Mesenchymal stem cell (in vitro differentiated cells and primary cell): ENCODE measurements at regions not wholly inside any gene's neighbourhood (a gene's known extent, or its start where the extent isn't known, plus 50 kb on each side); places are given as distances from the start of the nearest gene placed in this dataset.

ENCODE experiments used
- DNase-seq: peaks from one replicate; pipeline ENCODE4 v3.0.0-alpha.2; 2013
- H2AFZ ChIP-seq: one replicate; pipeline ENCODE4 v1.6.1; 2013; ENCODE audit warnings: low read depth, mild to moderate bottlenecking, control low read depth, inconsistent platforms, low read length, moderate library complexity
- H2AK5ac ChIP-seq: 2 replicates; pipeline ENCODE4 v1.6.1; 2013; ENCODE audit warnings: low read length, moderate library complexity, mild to moderate bottlenecking, inconsistent platforms; ENCODE audit not compliant: severe bottlenecking
- H2BK120ac ChIP-seq: one replicate; pipeline ENCODE4 v1.6.1; 2013; ENCODE audit warnings: low read depth, mild to moderate bottlenecking, inconsistent platforms, low read length, moderate library complexity
- H2BK12ac ChIP-seq, 2 experiments: one replicate each; pipeline ENCODE4 v1.6.1; 2013; ENCODE audit warnings: inconsistent platforms in 2 of 2, low read length in 2 of 2, mild to moderate bottlenecking in 2 of 2, moderate library complexity in 2 of 2, control low read depth in 1 of 2
- H2BK15ac ChIP-seq: one replicate; pipeline ENCODE4 v1.6.1; 2013; ENCODE audit warnings: mild to moderate bottlenecking, low read depth, inconsistent platforms; ENCODE audit not compliant: poor library complexity, severe bottlenecking
- H2BK5ac ChIP-seq: 2 replicates; pipeline ENCODE4 v1.6.1; 2013; ENCODE audit warnings: low read depth, mild to moderate bottlenecking, low read length, control low read depth, inconsistent platforms; ENCODE audit not compliant: poor library complexity, severe bottlenecking
- H3K14ac ChIP-seq, 2 experiments: one replicate each; pipeline ENCODE4 v1.6.1; 2013; ENCODE audit warnings: inconsistent platforms in 2 of 2, low read length in 2 of 2, control low read depth in 1 of 2, mild to moderate bottlenecking in 1 of 2, moderate library complexity in 1 of 2
- H3K18ac ChIP-seq, 2 experiments: one replicate each; pipeline ENCODE4 v1.6.1; 2013; ENCODE audit warnings: inconsistent platforms in 2 of 2, low read length in 2 of 2, control low read depth in 1 of 2, low read depth in 1 of 2, mild to moderate bottlenecking in 1 of 2
- H3K23ac ChIP-seq, 2 experiments: one replicate each; pipeline ENCODE4 v1.6.1; 2013; ENCODE audit warnings: inconsistent platforms in 2 of 2, low read length in 2 of 2, mild to moderate bottlenecking in 2 of 2, moderate library complexity in 2 of 2, control low read depth in 1 of 2
- H3K27ac ChIP-seq: 2 replicates; pipeline ENCODE4 v1.5.1; 2013; ENCODE audit warnings: mild to moderate bottlenecking, moderate library complexity, low read length, control low read depth, inconsistent platforms; ENCODE audit not compliant: poor library complexity, severe bottlenecking
- H3K27me3 ChIP-seq, 2 experiments: 2 replicates each; pipeline versions ENCODE4 v1.6.1 to v1.7.0; 2013; ENCODE audit warnings: low read length in 2 of 2, mild to moderate bottlenecking in 2 of 2, moderate library complexity in 2 of 2, control low read depth in 1 of 2, inconsistent platforms in 1 of 2; ENCODE audit not compliant: control insufficient read depth in 1 of 2, insufficient read depth in 1 of 2
- H3K36me3 ChIP-seq, 2 experiments: 2 replicates each; pipeline versions ENCODE4 v1.6.1 to v1.7.0; 2013; ENCODE audit warnings: low read length in 2 of 2, control low read depth in 1 of 2, inconsistent platforms in 1 of 2, low read depth in 1 of 2, mild to moderate bottlenecking in 1 of 2; ENCODE audit not compliant: insufficient read depth in 2 of 2, control insufficient read depth in 1 of 2
- H3K4ac ChIP-seq, 2 experiments: one replicate each; pipeline ENCODE4 v1.6.1; 2013; ENCODE audit warnings: inconsistent platforms in 2 of 2, low read length in 2 of 2, mild to moderate bottlenecking in 2 of 2, moderate library complexity in 2 of 2, control low read depth in 1 of 2, low read depth in 1 of 2
- H3K4me1 ChIP-seq: 2 replicates; pipeline ENCODE4 v1.6.1; 2013; ENCODE audit warnings: low read depth, low read length, control low read depth; ENCODE audit not compliant: control insufficient read depth, insufficient read depth
- H3K4me2 ChIP-seq: 2 replicates; pipeline ENCODE4 v1.6.1; 2013; ENCODE audit warnings: low read length, mild to moderate bottlenecking, inconsistent platforms; ENCODE audit not compliant: poor library complexity, severe bottlenecking
- H3K4me3 ChIP-seq, 2 experiments: 2 replicates each; pipeline versions ENCODE4 v1.5.1 to v1.7.0; 2013; ENCODE audit warnings: low read length in 2 of 2, mild to moderate bottlenecking in 2 of 2, control low read depth in 1 of 2, low read depth in 1 of 2; ENCODE audit not compliant: insufficient read depth in 1 of 2
- H3K79me1 ChIP-seq: replicated peaks from 2 replicates; pipeline ENCODE4 v1.6.1; 2013; ENCODE audit warnings: mild to moderate bottlenecking, control low read depth, low read length, inconsistent platforms; ENCODE audit not compliant: poor library complexity, severe bottlenecking
- H3K9ac ChIP-seq: 2 replicates; pipeline ENCODE4 v1.7.0; 2013; ENCODE audit warnings: mild to moderate bottlenecking, low read length, moderate library complexity
- H3K9me3 ChIP-seq: 2 replicates; pipeline ENCODE4 v1.7.0; 2013; ENCODE audit warnings: mild to moderate bottlenecking, low read length; ENCODE audit not compliant: control insufficient read depth
- H4K8ac ChIP-seq: one replicate; pipeline ENCODE4 v1.6.1; 2013; ENCODE audit warnings: inconsistent platforms, mild to moderate bottlenecking, low read length, moderate library complexity
- H4K91ac ChIP-seq: one replicate; pipeline ENCODE4 v1.6.1; 2013; ENCODE audit warnings: mild to moderate bottlenecking, low read length, inconsistent platforms
- WGBS: methylation state at CpG from one replicate; pipeline ENCODE4 v1.1.7; 2013; ENCODE audit warnings: mixed read lengths; 5-methylcytosine and 5-hydroxymethylcytosine counted together

DNA sequence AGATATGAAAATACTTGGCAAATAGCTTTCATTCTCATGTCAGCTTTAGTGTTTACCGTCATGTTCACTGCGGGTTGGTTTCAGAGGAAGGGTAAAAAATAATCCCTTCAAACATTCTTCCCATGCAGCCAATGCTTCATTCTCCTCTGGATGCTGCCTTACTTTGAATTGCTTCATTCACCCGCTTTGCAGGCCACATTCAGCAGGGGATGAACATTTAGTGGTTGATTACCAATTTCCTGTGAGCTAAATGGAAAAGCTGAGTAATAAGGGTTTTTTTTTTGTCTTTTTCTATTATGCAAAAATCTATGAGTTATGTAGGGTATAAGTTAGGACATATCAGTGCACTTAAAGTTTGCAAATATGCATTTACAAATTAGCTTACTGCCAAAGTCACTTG lies 96.3 kb upstream of the MEF2C start:
- no peak overlapping the region for H3K18ac ChIP-seq
- no peak overlapping the region for H4K91ac ChIP-seq
- no peaks in the 10 kb centered on the region for H3K79me1 ChIP-seq
- no peak overlapping the region for H2AFZ ChIP-seq
- no peak overlapping the region for H3K14ac ChIP-seq
- no peak overlapping the region for H2AK5ac ChIP-seq
- H3K27ac ChIP-seq: no peak overlapping the region
- H3K27me3 ChIP-seq: no peaks in the 10 kb centered on the region
- H3K4me2 ChIP-seq: no peak overlapping the region
- no peak overlapping the region for H4K8ac ChIP-seq
- no peaks in the 10 kb centered on the region for H3K36me3 ChIP-seq
- no peaks in the 10 kb centered on the region for H3K9me3 ChIP-seq
- H2BK120ac ChIP-seq: no peak overlapping the region
- H2BK15ac ChIP-seq: no peak overlapping the region
- no peaks in the 10 kb centered on the region for H3K4me1 ChIP-seq
- H3K23ac ChIP-seq: no peak overlapping the region
- H3K4ac ChIP-seq: no peak overlapping the region
- H2BK12ac ChIP-seq: no peak overlapping the region
- 72% methylated on average over 3 of the region's 3 CpGs for WGBS
- no peak overlapping the region for H3K4me3 ChIP-seq
- DNase-seq: peak; percentile 27
- no peak overlapping the region for H3K9ac ChIP-seq
- no peak overlapping the region for H2BK5ac ChIP-seq

- Histone ChIP-seq H2BK5ac (no peak overlapping the region), H3K14ac (no peak overlapping the region), H4K8ac (no peak overlapping the region), H3K23ac (no peak overlapping the region), H2BK15ac (no peak overlapping the region), H3K18ac (no peak overlapping the region), H3K27me3 (no peaks in the 10 kb centered on the region), H2BK120ac (no peak overlapping the region), H3K4me3 (no peak overlapping the region), H3K4ac (no peak overlapping the region), H2AK5ac (no peak overlapping the region), H3K9ac (no peak overlapping the region), H3K4me2 (no peak overlapping the region), H3K27ac (no peak overlapping the region), H3K9me3 (no peaks in the 10 kb centered on the region), H3K36me3 (no peaks in the 10 kb centered on the region), H2BK12ac (no peak overlapping the region), H4K91ac (no peak overlapping the region), H3K4me1 (no peaks in the 10 kb centered on the region), H3K79me1 (no peaks in the 10 kb centered on the region), H2AFZ (no peak overlapping the region)
- no peak for DNase-seq
Measured at GRCh38 chr5:88976914-88977313, 93.9 kb upstream of the MEF2C start.

GRCh38 chr5:88967633-88968585 lies 84.9 kb upstream of the MEF2C start:
- no peak overlapping the region for H3K4ac ChIP-seq
- H2AK5ac ChIP-seq: no peak overlapping the region
- DNase-seq: no peak
- H4K91ac ChIP-seq: no peak overlapping the region
- no peak overlapping the region for H2BK12ac ChIP-seq
- H2BK15ac ChIP-seq: no peak overlapping the region
- no peak overlapping the region for H3K4me3 ChIP-seq
- H3K27me3 ChIP-seq: no peaks in the 10 kb centered on the region
- H4K8ac ChIP-seq: no peak overlapping the region
- no peak overlapping the region for H3K27ac ChIP-seq
- H3K14ac ChIP-seq: no peak overlapping the region
- no peak overlapping the region for H2BK5ac ChIP-seq
- H3K9ac ChIP-seq: no peak overlapping the region
- H3K18ac ChIP-seq: no peak overlapping the region
- no peaks in the 10 kb centered on the region for H3K36me3 ChIP-seq
- 92% methylated on average over 2 of the region's 3 CpGs for WGBS
- no peak overlapping the region for H2AFZ ChIP-seq
- no peak overlapping the region for H2BK120ac ChIP-seq
- H3K4me2 ChIP-seq: no peak overlapping the region
- H3K23ac ChIP-seq: no peak overlapping the region
- H3K4me1 ChIP-seq: no peaks in the 10 kb centered on the region
- no peaks in the 10 kb centered on the region for H3K79me1 ChIP-seq
- H3K9me3 ChIP-seq: no peaks in the 10 kb centered on the region

- 81% methylated on average over 1 of the region's 1 CpG for WGBS
- no peak overlapping the region for H3K23ac ChIP-seq
- no peak overlapping the region for H2BK5ac ChIP-seq
- no peak overlapping the region for H4K8ac ChIP-seq
- H3K27ac ChIP-seq: no peak overlapping the region
- H3K27me3 ChIP-seq: no peaks in the 10 kb centered on the region
- no peak overlapping the region for H2AK5ac ChIP-seq
- no peak overlapping the region for H2BK15ac ChIP-seq
- H3K79me1 ChIP-seq: no peaks in the 10 kb centered on the region
- no peak overlapping the region for H3K18ac ChIP-seq
- H2AFZ ChIP-seq: no peak overlapping the region
- no peak overlapping the region for H2BK120ac ChIP-seq
- no peak overlapping the region for H3K14ac ChIP-seq
- H3K9ac ChIP-seq: no peak overlapping the region
- no peaks in the 10 kb centered on the region for H3K9me3 ChIP-seq
- H4K91ac ChIP-seq: no peak overlapping the region
- no peaks in the 10 kb centered on the region for H3K36me3 ChIP-seq
- no peaks in the 10 kb centered on the region for H3K4me1 ChIP-seq
- no peak overlapping the region for H3K4me2 ChIP-seq
- no peak for DNase-seq
- H2BK12ac ChIP-seq: no peak overlapping the region
- H3K4me3 ChIP-seq: no peak overlapping the region
- no peak overlapping the region for H3K4ac ChIP-seq
Measured at GRCh38 chr5:88964831-88965230, 81.8 kb upstream of the MEF2C start.
